SK-N-SH (cell line): ENCODE measurements at regions not wholly inside any gene's neighbourhood (a gene's known extent, or its start where the extent isn't known, plus 50 kb on each side); places are given as distances from the start of the nearest gene placed in this dataset.

ENCODE experiments used
- CTCF ChIA-PET: fragments of 300-600, 350-600 bp; formaldehyde crosslinking; extraction: SDS; loops from one replicate; lab custom pipeline; 2021; lab: Yijun Ruan, JAX
- POLR2A ChIA-PET: fragments of 350-600 bp; sonication (Branson Sonifier 250); formaldehyde crosslinking; extraction: SDS; loops from one replicate; lab custom pipeline; 2020; ENCODE audit warnings: antibody characterized with exemption, inconsistent platforms; lab: Yijun Ruan, JAX
- DNase-seq: peaks from one replicate; pipeline ENCODE4 v3.0.0; 2012
- H2AFZ ChIP-seq: fragments of 200-600 bp; sonication (generic); 2 replicates; pipeline ENCODE4 v1.8.1; 2016; ENCODE audit warnings: antibody characterized with exemption, mild to moderate bottlenecking, low read depth
- H3F3A ChIP-seq: fragments of 200-600 bp; sonication (generic); replicated peaks from 2 replicates; pipeline ENCODE3; 2016; ENCODE audit warnings: antibody characterized with exemption, mild to moderate bottlenecking; ENCODE audit not compliant: insufficient read depth
- H3K27ac ChIP-seq, 2 experiments: fragments of 200-500 bp in 1 of 2; fragments of 200-600 bp in 1 of 2; sonication (Bioruptor generic) in 1 of 2; sonication (generic), shearing (Covaris generic) in 1 of 2; 2 replicates each; pipeline versions ENCODE4 v1.5.1 to v1.6.1; 2014 to 2016; ENCODE audit warnings: low read depth in 2 of 2, inconsistent platforms in 1 of 2, low read length in 1 of 2, mild to moderate bottlenecking in 1 of 2, mixed read lengths in 1 of 2
- H3K27me3 ChIP-seq: fragments of 200-600 bp; sonication (generic), shearing (Covaris generic); 2 replicates; pipeline ENCODE4 v1.6.1; 2016; ENCODE audit warnings: mixed run types; ENCODE audit not compliant: insufficient read depth
- H3K36me3 ChIP-seq, 2 experiments: fragments of 200-500 bp in 1 of 2; fragments of 200-600 bp in 1 of 2; sonication (Bioruptor generic) in 1 of 2; sonication (generic) in 1 of 2; replicated peaks in 1 of 2; 2 replicates each; pipeline versions ENCODE3 to v1.5.1; 2014 to 2016; ENCODE audit warnings: low read length in 1 of 2, mild to moderate bottlenecking in 1 of 2; ENCODE audit not compliant: insufficient read depth in 2 of 2, control insufficient read depth in 1 of 2
- H3K4me1 ChIP-seq, 2 experiments: fragments of 200-500 bp in 1 of 2; fragments of 200-600 bp in 1 of 2; sonication (Bioruptor generic) in 1 of 2; sonication (generic), shearing (Covaris generic) in 1 of 2; 2 replicates each; pipeline versions ENCODE4 v1.5.1 to v1.6.1; 2014 to 2016; ENCODE audit warnings: low read depth in 1 of 2, low read length in 1 of 2, mixed run types in 1 of 2; ENCODE audit not compliant: insufficient read depth in 2 of 2, control insufficient read depth in 1 of 2
- H3K4me2 ChIP-seq: fragments of 200-600 bp; sonication (generic), shearing (Covaris generic); 2 replicates; pipeline ENCODE4 v1.6.1; 2017; ENCODE audit warnings: mixed run types
- H3K4me3 ChIP-seq, 2 experiments: fragments of 200-500 bp in 1 of 2; fragments of 200-600 bp in 1 of 2; sonication (Bioruptor generic) in 1 of 2; sonication (generic), shearing (Covaris generic) in 1 of 2; 2 replicates each; pipeline versions ENCODE4 v1.5.1 to v1.8.1; 2014 to 2016; ENCODE audit warnings: low read depth in 2 of 2, inconsistent platforms in 1 of 2, low read length in 1 of 2, mild to moderate bottlenecking in 1 of 2, mixed read lengths in 1 of 2, moderate library complexity in 1 of 2
- H3K79me2 ChIP-seq: fragments of 200-600 bp; sonication (generic); 2 replicates; pipeline ENCODE4 v1.8.1; 2017; ENCODE audit warnings: mild to moderate bottlenecking; ENCODE audit not compliant: insufficient read depth
- H3K9ac ChIP-seq: fragments of 200-600 bp; sonication (generic); 2 replicates; pipeline ENCODE4 v1.6.1; 2017; ENCODE audit warnings: mixed run types
- H3K9me2 ChIP-seq: fragments of 200-600 bp; sonication (generic); 2 replicates; pipeline ENCODE4 v1.6.1; 2017; ENCODE audit warnings: mixed run types
- H3K9me3 ChIP-seq: fragments of 200-600 bp; sonication (generic); 2 replicates; pipeline ENCODE4 v1.6.1; 2017; ENCODE audit warnings: mixed run types, mild to moderate bottlenecking, moderate library complexity
- H4K20me1 ChIP-seq: fragments of 200-600 bp; sonication (generic); 2 replicates; pipeline ENCODE4 v1.6.1; 2017; ENCODE audit warnings: mild to moderate bottlenecking, mixed run types; ENCODE audit not compliant: insufficient read depth
- CHD2 ChIP-seq: fragments of 150-350 bp; IDR thresholded peaks from 2 replicates; pipeline ENCODE4 v1.6.1; 2018; ENCODE audit warnings: low read length; ENCODE audit not compliant: partially characterized antibody
- EP300 ChIP-seq, 2 experiments: IDR thresholded peaks; 2 replicates each; pipeline versions ENCODE4 v1.4.0 to v1.6.1; 2012; ENCODE audit warnings: borderline replicate concordance in 1 of 2, low read depth in 1 of 2, low read length in 1 of 2
- FOSL2 ChIP-seq: IDR thresholded peaks from 2 replicates; pipeline ENCODE4 v1.4.0; 2012; ENCODE audit warnings: low read depth, mild to moderate bottlenecking, moderate library complexity, borderline replicate concordance
- FOXJ3 ChIP-seq: sonication (generic); formaldehyde crosslinking; IDR thresholded peaks from 2 replicates; pipeline ENCODE4 v1.5.1; 2020; ENCODE audit warnings: mild to moderate bottlenecking, missing genetic modification reagents
- GABPA ChIP-seq: IDR thresholded peaks from 2 replicates; pipeline ENCODE4 v1.4.0; 2012; ENCODE audit warnings: low read depth, mild to moderate bottlenecking
- GATA2 ChIP-seq: sonication (generic); formaldehyde crosslinking; IDR thresholded peaks from 2 replicates; pipeline ENCODE4 v1.5.0; 2020; ENCODE audit warnings: mild to moderate bottlenecking, missing genetic modification reagents
- MAX ChIP-seq: IDR thresholded peaks from 2 replicates; pipeline ENCODE4 v1.4.0; 2012; ENCODE audit warnings: low read depth
- MEF2A ChIP-seq: IDR thresholded peaks from 2 replicates; pipeline ENCODE4 v1.4.0; 2012; ENCODE audit warnings: low read depth, borderline replicate concordance
- NRF1 ChIP-seq: IDR thresholded peaks from 2 replicates; pipeline ENCODE4 v1.6.1; 2012; ENCODE audit warnings: low read depth, mild to moderate bottlenecking, low read length
- PBX3 ChIP-seq: IDR thresholded peaks from 2 replicates; pipeline ENCODE4; 2012
- RXRA ChIP-seq: IDR thresholded peaks from 2 replicates; pipeline ENCODE4 v1.4.0; 2012; ENCODE audit warnings: low read depth, mild to moderate bottlenecking, borderline replicate concordance
- SIN3A ChIP-seq: IDR thresholded peaks from 2 replicates; pipeline ENCODE4 v1.6.1; 2012; ENCODE audit warnings: low read depth, mild to moderate bottlenecking, low read length, moderate library complexity, borderline replicate concordance
- TAF1 ChIP-seq: IDR thresholded peaks from 2 replicates; pipeline ENCODE4 v1.6.1; 2012; ENCODE audit warnings: low read depth, mild to moderate bottlenecking, low read length, moderate library complexity, borderline replicate concordance
- YY1 ChIP-seq: IDR thresholded peaks from 2 replicates; pipeline ENCODE4 v1.4.0; 2012; ENCODE audit warnings: low read depth, mild to moderate bottlenecking
- WGBS: methylation state at CpG from one replicate; pipeline ENCODE4 v1.1.6; 2017; ENCODE audit warnings: low lambda C conversion rate; 5-methylcytosine and 5-hydroxymethylcytosine counted together

DNA sequence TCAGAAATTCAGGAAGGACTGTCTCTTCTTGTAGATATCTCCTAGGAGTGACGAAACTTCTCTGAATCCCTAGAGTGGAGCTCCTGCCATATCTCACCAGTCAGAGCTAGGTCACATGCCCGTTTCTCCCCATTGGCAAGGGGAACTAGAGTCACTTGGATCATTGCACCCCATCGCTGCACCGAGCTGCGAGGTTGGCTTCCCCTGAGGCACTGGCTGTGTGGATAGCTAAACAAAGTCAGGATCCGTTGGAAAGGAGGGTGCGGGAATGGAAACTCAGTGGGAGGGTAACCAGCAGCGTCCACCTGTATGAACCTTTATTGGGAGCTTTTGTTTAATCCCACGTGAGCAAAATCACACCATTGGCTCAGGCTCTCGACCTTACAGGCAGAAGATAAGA lies 283.8 kb downstream of the BRD1 start (continued):
- TF ChIP-seq PBX3 (no peak), GABPA (no peak)

DNA sequence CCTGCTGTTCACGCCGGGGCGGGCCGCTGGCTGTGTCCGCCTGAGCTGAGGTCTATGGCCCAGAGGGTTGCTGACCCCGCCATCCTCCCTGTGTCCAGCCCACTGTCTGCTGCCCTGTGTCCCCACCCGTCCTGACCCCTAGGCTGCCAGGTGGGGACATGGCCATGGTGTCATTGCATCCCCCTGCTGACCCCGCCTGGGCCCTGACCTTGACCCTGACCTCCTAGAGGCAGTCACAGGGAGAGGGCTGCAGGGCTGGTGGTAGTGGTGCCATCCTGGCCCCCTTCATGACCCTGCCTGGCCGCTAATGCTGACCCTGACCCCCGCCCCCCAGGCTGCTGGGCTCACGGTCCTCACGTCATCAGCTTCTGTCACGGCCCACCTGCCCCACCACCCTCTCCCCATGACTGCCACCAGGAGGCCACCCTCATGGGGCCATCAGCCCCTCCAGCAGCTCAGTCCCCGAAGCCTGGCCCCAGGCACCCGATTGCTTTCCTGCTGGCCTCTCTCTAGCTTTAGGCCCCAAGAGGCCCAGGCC lies 285.9 kb downstream of the BRD1 start:
- CTCF ChIA-PET = no interaction called here
- Histone ChIP-seq H3K9me2 (no peaks in the 10 kb centered on the region), H3K9me3 (no peaks in the 10 kb centered on the region), H3K79me2 (no peaks in the 10 kb centered on the region), H4K20me1 (no peaks in the 10 kb centered on the region), H3K27ac (no peak overlapping the region), H2AFZ (no peak overlapping the region), H3K4me2 (no peak overlapping the region)
- POLR2A ChIA-PET = no interaction called here
- WGBS = 47% methylated on average over 7 of the region's 15 CpGs
- no peak for TF ChIP-seq TAF1
- TF ChIP-seq, all 33 proteins: peak for 0
- no peak for DNase-seq
- H3K36me3 ChIP-seq = no peaks in the 10 kb centered on the region
- no peak overlapping the region for H3K4me3 ChIP-seq
- no peaks in the 10 kb centered on the region for H3F3A ChIP-seq
- no peaks in the 10 kb centered on the region for H3K27me3 ChIP-seq
- H3K4me1 ChIP-seq = no peaks in the 10 kb centered on the region
- no peak overlapping the region for H3K9ac ChIP-seq

DNA sequence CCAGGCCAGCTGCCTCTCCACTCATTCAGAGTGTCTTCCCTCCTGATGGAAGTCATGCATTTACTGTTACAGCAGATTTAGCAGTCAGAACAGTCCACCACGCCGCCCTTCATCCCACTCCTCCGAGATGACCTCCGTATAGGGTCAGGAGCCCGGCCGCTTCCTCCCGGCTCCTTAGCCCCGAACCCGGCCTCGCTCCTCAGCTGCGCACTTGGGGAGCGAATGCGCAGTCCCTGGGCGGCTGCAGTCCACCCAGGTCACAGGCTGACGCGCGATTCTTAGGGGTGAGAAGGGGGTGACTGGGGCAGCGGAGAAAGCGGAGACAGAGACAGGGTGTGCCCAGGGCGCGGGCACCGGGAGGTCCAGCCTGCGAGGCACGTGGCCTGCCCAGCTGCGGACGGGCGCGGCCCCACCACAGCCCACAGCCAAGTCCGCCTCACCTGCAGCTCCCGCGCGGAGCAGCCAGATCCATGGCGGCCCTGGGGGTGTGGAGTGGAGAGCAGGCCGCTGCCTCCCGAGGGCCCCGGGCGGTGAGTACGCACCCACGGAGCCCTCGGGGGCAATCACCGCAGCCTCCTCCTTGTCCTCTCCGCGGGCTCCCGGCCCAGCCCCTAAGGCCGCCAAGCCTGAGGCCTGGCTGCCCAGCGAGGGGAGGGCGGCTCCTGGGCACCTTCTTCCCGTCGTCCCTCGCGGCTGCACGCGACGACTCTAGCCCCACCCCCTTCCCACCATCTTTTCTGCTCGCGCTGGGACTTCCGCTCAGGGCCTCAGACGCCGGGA lies 286.6 kb downstream of the BRD1 start:
- H3K9me2 ChIP-seq = no peaks in the 10 kb centered on the region
- no peak overlapping the region for H3K4me2 ChIP-seq
- H2AFZ ChIP-seq = no peak overlapping the region
- no peak overlapping the region for H3K9ac ChIP-seq
- no peaks in the 10 kb centered on the region for H3K79me2 ChIP-seq
- no peaks in the 10 kb centered on the region for H3F3A ChIP-seq
- H3K36me3 ChIP-seq = no peaks in the 10 kb centered on the region
- no peaks in the 10 kb centered on the region for H4K20me1 ChIP-seq
- ChIA-PET POLR2A (no interaction called here), CTCF (no interaction called here)
- TF ChIP-seq NRF1 (no peak), GATA2 (CRISPR knock-in tag) (no peak), GABPA (no peak), RXRA (no peak), FOSL2 (no peak), MEF2A (no peak), MAX (no peak), EP300 (IDR thresholded peaks at IDR 0.05; ENCODE audit: borderline replicate concordance in 1 of 2, low read depth in 1 of 2, low read length in 1 of 2) (no peak), SIN3A (no peak), FOXJ3 (CRISPR knock-in tag) (no peak), CHD2 (no peak), YY1 (no peak)
- no peak overlapping the region for H3K27ac ChIP-seq
- no peaks in the 10 kb centered on the region for H3K27me3 ChIP-seq
- no peak overlapping the region for H3K4me3 ChIP-seq
- no peak for DNase-seq
- 67% methylated on average over 16 of the region's 59 CpGs for WGBS
- no peaks in the 10 kb centered on the region for H3K4me1 ChIP-seq
- no peaks in the 10 kb centered on the region for H3K9me3 ChIP-seq
